ENCODE measurements at regions not wholly inside any gene's neighbourhood (a gene's known extent, or its start where the extent isn't known, plus 50 kb on each side); places are given as distances from the start of the nearest gene placed in this dataset.

- no peak for TF ChIP-seq FOXP2 (optimal IDR thresholded peaks at IDR 0.05; ENCODE audit: borderline replicate concordance, extremely low read depth, extremely low read length, insufficient read depth)
- TF ChIP-seq POLR2AphosphoS5 (IDR thresholded peaks at IDR 0.05; ENCODE audit: low read depth, low read length), result no peak
- TF ChIP-seq SIN3A (IDR thresholded peaks at IDR 0.05; ENCODE audit: borderline replicate concordance, insufficient read depth, low read length), result no peak
- TF ChIP-seq, protein P1, sequence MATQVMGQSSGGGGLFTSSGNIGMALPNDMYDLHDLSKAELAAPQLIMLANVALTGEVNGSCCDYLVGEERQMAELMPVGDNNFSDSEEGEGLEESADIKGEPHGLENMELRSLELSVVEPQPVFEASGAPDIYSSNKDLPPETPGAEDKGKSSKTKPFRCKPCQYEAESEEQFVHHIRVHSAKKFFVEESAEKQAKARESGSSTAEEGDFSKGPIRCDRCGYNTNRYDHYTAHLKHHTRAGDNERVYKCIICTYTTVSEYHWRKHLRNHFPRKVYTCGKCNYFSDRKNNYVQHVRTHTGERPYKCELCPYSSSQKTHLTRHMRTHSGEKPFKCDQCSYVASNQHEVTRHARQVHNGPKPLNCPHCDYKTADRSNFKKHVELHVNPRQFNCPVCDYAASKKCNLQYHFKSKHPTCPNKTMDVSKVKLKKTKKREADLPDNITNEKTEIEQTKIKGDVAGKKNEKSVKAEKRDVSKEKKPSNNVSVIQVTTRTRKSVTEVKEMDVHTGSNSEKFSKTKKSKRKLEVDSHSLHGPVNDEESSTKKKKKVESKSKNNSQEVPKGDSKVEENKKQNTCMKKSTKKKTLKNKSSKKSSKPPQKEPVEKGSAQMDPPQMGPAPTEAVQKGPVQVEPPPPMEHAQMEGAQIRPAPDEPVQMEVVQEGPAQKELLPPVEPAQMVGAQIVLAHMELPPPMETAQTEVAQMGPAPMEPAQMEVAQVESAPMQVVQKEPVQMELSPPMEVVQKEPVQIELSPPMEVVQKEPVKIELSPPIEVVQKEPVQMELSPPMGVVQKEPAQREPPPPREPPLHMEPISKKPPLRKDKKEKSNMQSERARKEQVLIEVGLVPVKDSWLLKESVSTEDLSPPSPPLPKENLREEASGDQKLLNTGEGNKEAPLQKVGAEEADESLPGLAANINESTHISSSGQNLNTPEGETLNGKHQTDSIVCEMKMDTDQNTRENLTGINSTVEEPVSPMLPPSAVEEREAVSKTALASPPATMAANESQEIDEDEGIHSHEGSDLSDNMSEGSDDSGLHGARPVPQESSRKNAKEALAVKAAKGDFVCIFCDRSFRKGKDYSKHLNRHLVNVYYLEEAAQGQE (IDR thresholded peaks at IDR 0.05; ENCODE audit: insufficient read depth in 1 of 2, low read depth in 2 of 2, low read length in 2 of 2), result no peak
- TF ChIP-seq TAF1 (IDR thresholded peaks at IDR 0.05; ENCODE audit: borderline replicate concordance, insufficient read depth, low read length), result no peak
Observed at GRCh38 chr1:208332774-208333126, 88.6 kb upstream of the PLXNA2 start.

- TF ChIP-seq TAF1 (IDR thresholded peaks at IDR 0.05; ENCODE audit: borderline replicate concordance, insufficient read depth, low read length) (no peak), FOXP2 (optimal IDR thresholded peaks at IDR 0.05; ENCODE audit: borderline replicate concordance, extremely low read depth, extremely low read length, insufficient read depth) (no peak), POLR2AphosphoS5 (IDR thresholded peaks at IDR 0.05; ENCODE audit: low read depth, low read length) (no peak), SIN3A (IDR thresholded peaks at IDR 0.05; ENCODE audit: borderline replicate concordance, insufficient read depth, low read length) (no peak)
- TF ChIP-seq, protein P1 (IDR thresholded peaks at IDR 0.05; ENCODE audit: insufficient read depth in 1 of 2, low read depth in 2 of 2, low read length in 2 of 2), result no peak
Observed at GRCh38 chr1:208333676-208334075, 89.5 kb upstream of the PLXNA2 start.

- TF ChIP-seq POLR2AphosphoS5 (IDR thresholded peaks at IDR 0.05; ENCODE audit: low read depth, low read length) (no peak), TAF1 (IDR thresholded peaks at IDR 0.05; ENCODE audit: borderline replicate concordance, insufficient read depth, low read length) (no peak), SIN3A (IDR thresholded peaks at IDR 0.05; ENCODE audit: borderline replicate concordance, insufficient read depth, low read length) (no peak), FOXP2 (optimal IDR thresholded peaks at IDR 0.05; ENCODE audit: borderline replicate concordance, extremely low read depth, extremely low read length, insufficient read depth) (no peak)
- TF ChIP-seq, protein P1 (IDR thresholded peaks at IDR 0.05; ENCODE audit: insufficient read depth in 1 of 2, low read depth in 2 of 2, low read length in 2 of 2), result no peak
Observed at GRCh38 chr1:208335371-208336136, 91.4 kb upstream of the PLXNA2 start.

DNA sequence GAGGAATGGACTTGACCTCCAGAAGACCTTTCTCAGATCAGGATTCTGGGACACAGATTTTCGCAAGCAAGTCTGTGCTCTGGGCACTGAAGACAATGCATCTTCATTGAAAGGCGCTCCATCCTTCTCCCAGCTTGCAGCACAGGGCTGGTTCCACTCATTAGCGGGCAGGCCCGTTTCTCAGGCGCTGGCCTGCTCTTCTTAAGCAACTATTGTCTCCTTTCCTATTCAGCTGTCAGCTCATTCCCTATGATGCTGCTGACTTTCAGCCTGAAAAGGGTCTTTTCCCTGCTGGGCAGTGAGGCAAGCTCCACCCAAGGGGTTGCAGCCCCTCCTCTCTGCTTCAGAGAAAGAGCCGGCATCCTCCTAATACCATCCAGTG is 91.9 kb upstream of the PLXNA2 start:
- no peak for TF ChIP-seq FOXP2 (optimal IDR thresholded peaks at IDR 0.05; ENCODE audit: borderline replicate concordance, extremely low read depth, extremely low read length, insufficient read depth)

DNA sequence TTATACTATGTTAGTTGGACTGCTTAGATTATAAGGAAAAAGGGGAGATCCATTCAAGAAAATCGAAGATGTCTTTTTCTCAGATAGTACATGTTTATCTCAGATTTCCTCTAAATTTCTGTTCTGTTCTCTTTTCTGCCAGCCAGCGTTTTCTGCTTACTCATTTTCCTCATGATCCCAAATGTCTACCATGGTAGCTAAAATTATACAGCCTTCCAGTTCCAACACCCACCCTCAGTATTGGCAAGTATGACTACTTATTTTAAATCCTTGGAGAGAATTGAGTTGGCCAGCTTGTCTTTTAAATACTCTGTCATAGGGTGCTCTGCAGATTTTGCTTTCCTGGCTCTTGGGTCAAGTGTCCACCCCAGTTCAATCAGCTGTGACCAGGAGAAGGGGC is 95.7 kb upstream of the PLXNA2 start:
- TF ChIP-seq SIN3A (IDR thresholded peaks at IDR 0.05; ENCODE audit: borderline replicate concordance, insufficient read depth, low read length) (no peak), POLR2AphosphoS5 (IDR thresholded peaks at IDR 0.05; ENCODE audit: low read depth, low read length) (no peak), TAF1 (IDR thresholded peaks at IDR 0.05; ENCODE audit: borderline replicate concordance, insufficient read depth, low read length) (no peak), FOXP2 (optimal IDR thresholded peaks at IDR 0.05; ENCODE audit: borderline replicate concordance, extremely low read depth, extremely low read length, insufficient read depth) (no peak)
- TF ChIP-seq, protein P1 (IDR thresholded peaks at IDR 0.05; ENCODE audit: insufficient read depth in 1 of 2, low read depth in 2 of 2, low read length in 2 of 2), result no peak

Data from PFSK-1 (cell line).